Hypothalamus (tissue), 51 donors: ENCODE measurements at regions not wholly inside any gene's neighbourhood (a gene's known extent, or its start where the extent isn't known, plus 50 kb on each side); places are given as distances from the start of the nearest gene placed in this dataset.
A peak's percentile ranks its signal among the peaks of the same experiment; 100 is the strongest.
"Not testable (repeated sequence)": the region's sequence is repeated elsewhere in the genome, so short reads cannot be mapped to it uniquely, and the experiment has no call there.

Experiments used
- DNase-seq, 51 donors: peaks; one replicate each; lab custom pipeline; 2025; lab: John Stamatoyannopoulos, UW

DNA sequence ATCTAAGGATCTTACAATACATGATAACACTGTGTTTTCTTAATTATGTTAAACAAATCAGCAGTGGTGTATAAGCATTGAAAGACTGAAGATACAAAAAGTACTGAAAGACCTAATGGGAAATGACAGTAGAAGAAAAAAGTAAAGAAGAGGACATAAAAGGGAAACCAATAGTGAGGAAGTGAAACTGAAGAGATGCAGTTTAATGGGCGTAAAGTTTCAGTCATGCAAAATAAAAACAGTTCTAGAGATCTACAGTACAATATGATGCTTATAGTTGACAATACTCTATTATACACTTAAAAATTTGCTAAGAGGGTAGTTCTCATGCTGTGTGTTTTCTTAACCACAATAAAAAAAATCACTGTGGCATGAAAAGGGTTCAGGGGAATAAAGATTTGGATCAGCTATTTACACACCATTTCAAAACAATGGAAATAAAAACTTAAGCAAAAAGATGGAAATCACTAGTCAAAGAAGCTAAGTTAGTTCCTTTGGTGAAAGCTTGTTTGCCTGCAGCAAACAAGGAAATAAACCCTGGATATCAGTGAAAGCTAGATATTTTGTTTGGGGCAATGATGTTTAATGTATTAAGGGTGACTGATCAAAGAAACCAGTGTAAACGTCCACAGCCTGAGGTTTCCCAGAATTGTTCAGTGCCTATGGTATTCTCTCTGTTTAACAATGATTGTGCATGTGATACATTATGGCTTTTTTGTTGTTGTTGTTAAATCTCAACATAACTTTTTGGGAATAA, 1160.8 kb upstream of the ADGRL2 start:
- no peak for DNase-seq

DNA sequence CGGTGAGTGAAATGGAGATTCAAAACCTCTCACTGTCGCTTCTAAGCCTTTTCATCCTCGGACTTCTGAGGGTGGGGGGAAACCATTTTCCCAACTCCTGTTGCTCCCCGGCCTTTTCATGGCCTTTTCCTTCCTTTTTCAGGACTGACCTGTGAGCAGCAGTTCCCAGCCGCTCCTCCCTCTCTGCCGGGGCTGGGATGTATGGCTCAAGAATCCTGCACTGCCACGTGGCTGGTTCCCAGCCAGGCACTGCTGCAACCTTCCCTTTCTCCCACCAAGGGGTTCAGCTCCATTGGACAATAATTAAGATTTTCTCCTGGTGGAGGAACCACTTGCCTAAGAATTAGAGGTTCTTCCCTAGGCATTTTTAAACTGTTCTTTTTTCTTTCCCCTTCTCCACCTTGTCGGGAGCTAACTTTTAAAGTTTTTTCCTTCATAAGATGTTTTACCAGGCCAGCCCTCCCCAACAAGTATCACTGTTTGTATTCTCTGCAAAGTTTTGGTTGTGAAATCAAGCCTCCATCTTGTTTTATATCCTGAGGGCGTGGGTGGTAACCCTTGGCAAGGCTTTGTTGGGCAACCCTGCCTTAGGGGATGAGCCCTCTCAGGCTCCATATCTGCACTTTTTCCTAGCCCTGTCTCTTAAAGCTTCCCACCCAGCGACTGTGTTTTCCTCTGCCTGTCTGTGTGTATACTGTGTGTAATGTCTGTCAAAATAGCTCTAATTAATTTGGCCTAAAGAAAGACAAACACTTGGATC, 1166.6 kb upstream of the ADGRL2 start:
- DNase-seq: no peak

DNA sequence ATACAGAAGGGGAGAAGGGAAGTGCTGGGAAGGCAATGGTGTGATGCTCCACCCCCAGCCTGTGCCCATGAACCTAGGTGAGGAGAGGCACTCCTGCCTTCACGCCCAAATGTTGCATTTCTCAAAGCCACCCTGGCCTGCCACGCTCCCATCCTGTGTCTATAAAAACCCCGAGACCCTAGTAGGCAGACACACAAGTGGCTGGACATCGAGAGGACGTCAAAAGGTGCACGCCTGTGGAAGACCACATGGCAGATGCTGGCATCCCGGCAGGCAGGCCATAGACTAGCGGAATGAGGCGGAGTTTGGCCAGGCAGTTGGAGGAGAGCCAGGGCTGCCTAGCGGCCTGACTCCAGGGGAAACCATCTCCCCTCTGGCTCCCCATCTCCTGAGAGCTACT, 1168.5 kb upstream of the ADGRL2 start:
- DNase-seq: no peak

DNA sequence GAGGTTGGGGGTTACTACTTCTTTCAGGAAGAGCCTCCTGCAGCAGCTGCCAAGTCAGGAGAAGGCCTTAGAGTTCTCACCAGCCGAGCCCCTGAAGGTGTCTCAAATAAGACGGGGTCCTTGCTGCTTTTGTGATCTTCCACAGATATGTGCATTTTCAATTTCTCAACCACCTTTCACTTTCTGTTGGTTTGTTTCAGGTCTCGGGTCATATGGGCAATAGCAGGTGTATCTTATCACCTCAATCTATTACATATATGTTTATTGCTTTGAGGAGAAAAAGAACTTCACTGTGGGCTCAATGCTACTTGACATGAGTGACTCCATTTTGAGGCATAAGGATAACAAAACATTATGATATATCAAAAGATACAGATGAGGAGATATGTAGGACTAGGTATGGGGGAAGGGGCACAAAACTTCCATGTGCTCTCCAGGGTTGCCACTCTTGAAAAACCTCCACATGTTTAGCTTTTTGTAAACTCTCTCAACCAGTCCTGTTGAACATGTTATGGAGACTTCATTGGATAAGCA, 1171.4 kb upstream of the ADGRL2 start:
- DNase-seq: no peak

DNA sequence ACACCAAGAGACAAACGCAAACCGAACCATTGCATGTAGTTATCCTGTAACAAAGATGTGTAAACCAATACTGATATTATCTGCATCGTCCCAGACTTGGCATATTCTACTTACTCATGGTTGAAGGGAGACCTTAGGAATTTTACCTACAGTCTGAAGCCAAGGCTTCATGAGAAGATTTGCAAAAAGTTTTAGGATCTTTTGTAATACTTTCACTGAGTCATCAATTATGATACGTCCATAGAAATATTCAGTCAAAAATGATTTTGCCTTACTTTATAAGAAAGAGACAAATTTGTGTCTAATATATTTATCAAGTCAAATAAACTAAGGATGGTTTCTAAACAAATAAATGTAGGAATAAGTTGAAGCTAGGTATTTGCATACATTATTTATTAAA, 1176.1 kb upstream of the ADGRL2 start:
- DNase-seq: no peak

DNA sequence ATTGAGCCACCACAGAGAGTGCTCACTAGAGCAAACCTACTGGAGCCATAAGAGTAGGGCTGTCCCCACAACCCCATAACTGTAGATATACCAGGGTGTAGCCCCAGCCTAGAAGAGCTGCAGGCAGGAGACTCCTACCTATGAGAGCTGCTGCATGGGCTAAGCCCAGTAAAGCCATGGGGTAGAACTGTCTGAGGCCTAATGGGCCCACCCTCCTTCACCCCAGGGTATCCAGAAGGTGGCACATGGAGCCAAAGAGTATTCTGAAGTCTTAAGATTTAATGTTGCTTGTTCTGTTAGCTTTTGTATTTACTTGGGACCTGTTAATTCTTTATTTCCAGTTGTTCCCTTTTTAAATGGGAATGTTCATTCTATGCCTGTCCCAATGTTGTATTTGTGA, 1193.7 kb upstream of the ADGRL2 start:
- DNase-seq: no peak

DNA sequence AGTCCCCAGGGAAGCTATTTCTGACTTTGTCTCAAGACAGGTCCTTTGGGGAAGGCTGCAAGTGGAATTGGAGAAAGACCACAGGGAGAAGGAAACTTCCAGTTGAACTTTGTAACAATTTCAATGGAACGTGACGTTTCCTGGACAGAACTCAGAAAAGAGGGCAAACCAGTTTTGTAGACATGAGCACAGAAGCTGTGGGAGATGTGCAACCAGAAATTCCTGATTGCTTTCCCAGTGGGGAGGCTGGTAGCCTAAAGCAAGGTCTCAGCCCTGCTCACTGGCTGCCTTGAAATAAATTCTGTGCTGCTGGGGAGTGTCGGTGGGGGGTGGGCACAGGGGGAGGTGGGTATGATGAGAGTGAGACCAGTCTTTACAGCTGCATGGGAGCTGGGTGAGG, 1206.7 kb upstream of the ADGRL2 start:
- DNase-seq: no peak

DNA sequence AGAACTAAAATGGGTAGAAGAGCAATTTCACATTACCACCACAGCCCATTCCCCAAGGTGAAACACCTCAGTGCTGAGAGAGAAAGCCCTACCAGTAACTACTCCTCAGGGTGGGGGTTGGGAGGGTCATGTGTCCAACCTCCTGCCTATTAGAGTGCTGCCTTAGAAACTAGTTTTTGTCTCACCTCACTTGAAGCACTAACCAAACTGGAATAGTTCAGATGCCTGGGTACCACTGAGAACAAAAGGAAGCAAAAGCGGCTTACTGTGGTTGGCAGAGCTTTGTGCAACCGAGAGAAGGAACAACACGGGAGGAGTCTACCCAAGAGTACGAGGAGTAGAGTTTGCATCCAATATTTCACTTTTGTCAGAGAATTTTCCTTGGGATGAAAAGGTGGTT, 1207.5 kb upstream of the ADGRL2 start:
- DNase-seq: no peak

DNA sequence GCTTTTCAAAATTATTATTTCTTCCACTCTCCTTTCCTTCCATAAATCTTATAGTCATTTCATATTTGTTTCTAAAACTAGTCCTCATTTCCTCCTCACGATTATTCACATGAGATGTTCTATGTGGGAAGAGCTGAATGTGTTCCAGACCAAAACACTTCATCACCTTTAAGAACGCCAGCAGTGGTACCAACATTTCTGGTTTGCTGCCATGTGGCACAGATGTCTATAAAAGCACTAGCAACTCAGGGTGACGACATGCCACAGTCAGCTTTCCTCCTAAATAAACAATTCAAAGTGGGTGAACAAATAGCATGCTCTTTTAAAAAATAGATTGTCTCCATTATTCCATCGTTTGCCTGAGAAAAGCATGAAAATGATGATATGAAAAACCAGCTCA, 1217.8 kb upstream of the ADGRL2 start:
- DNase-seq: peak in 1 of 51 donors; percentile 5

DNA sequence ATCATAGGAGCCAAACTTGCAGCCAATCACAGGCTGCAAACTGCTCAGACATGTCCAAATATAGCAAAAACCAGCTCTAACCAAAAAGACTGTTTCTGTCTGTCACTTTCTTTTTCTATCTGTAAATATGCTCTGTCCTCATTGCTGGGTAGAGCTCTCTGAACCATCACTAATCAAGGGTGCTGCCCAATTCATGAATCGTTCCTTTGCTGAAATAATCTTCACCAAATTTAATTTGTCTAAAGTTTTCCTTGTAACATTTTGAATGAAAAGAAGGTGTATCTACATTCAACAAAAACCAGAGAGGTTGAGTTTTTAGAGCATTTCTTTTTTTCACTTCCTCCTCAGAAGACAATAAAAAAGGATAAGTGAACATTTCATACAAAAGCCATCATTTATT, 1221.7 kb upstream of the ADGRL2 start:
- no peak for DNase-seq

DNA sequence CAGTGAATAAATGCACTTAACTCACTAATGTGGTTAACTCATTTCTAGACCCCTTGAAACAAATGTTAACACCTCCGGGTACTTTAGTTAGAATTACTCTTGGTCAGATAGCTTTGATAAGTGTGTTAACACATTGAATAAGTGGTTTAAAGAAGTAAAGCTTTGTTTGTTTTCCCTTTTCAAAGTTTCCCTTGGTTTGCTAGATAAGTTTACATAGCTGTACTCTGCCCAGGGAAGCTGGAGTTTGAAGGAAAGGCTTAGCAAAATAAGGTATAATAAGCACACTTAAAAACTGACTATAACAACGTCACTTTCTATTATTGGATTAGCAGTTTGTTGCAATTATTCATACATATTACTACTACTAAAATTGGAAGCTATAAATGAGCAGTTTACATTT, 1233.9 kb upstream of the ADGRL2 start:
- DNase-seq: no peak

DNA sequence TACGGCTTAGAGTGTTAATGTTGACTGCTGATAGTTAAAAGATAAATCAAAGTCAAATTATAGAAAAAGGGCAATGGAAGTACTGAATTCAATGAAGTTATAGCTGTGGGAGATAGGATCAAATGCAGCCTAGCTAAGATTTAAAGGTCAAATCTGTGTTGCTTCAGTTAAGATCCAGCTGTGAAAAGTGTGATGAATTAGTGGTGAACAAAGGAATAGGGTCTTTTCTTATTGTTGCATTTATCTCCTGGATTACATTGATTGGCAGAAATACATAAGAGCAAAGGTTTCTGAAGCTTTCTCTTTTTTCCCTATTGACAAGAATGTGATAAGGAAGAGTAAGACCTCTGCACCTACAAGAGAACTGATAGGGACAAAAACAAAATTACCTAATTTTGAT, 1234.6 kb upstream of the ADGRL2 start:
- no peak for DNase-seq

DNA sequence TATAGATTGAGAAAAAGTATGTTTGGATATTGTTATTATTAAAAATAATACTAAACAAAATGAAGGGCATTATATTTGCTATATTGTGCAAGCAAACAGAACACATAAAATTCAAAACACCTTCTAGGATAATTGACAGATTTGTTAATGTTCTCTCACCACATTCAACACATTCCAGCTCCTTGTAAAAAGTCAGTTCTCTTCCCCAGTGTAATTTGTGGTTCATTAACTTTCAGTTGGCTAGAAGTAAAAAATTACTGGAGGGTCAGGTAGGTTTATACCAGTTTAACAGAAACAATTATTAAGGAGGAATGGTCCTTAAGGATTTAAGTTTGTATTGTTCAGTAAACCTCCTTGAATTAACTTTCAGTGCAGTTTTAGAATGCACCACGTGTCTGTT, 1235.3 kb upstream of the ADGRL2 start:
- DNase-seq: no peak

DNA sequence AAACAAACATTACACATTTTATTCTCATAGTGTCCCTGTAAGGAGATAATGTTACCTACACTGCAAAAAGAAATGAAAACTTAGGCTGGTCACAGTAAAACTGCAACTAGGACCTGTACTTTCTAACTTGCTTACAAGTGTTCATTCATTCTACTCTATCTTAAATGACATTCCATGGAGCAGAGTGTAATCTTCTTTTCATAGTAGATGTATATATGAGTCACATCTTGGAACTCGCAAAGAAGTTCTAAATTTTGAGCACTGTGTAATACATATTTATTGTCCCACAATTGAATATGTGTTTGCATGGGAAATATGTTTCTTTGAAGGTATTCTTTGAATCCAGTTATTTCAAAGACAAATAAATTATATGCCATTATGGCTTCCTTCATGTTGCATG, 1258.5 kb upstream of the ADGRL2 start:
- no peak for DNase-seq

DNA sequence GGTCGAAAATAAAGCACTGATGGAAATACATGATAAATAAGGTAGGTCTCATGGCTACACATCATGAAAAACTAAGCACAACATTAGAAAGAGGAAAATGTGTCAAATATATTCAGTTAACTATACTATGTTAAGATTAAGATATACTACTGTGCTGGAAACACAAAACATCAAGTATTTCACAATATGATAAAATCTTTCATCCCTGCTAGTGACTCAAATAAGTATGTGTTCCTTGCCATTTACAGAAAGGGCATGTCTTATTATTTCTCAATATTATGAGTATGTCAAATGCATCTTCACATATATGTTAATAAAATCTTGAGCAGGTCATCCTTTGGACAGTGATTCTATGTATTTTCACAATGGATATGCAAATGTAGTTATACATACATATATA, 1260.1 kb upstream of the ADGRL2 start:
- DNase-seq: no peak

DNA sequence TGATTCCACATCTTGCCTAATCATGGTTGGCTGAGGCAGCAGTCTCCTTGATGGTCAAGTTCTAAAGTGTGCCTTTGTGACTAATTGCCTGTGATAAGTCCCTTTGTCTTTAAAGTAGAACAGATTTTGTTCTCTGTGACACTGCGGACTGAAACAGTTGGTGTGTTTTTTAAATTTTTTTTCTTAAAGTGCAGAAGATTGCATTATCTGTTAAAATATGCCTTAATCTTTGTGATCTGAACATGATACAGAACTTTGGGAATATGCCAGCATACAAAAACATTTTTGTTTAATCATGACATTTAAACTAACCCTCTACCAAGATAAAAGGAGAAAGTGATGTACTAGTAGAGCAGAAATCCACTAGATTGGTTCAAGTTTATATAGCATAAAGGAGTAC, 1260.6 kb upstream of the ADGRL2 start:
- DNase-seq: no peak

DNA sequence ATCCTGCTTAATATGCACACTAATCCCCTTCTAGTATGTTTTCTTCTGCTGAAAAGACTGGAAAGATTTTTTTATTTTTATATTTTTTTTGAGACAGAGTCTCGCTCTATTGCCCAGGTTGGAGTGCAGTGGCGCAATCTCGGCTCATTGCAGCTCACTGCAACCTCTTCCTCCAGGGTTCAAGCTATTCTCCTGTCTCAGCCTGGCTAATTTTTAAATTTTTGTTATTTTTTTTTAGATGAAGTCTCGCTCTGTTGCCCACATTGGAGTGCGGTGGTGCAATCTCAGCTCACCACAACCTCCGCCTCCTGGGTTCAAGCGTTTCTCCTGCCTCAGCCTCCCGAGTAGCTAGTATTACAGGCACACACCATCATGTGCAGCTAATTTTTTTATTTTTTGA, 1261.4 kb upstream of the ADGRL2 start:
- not testable (repeated sequence) for DNase-seq

DNA sequence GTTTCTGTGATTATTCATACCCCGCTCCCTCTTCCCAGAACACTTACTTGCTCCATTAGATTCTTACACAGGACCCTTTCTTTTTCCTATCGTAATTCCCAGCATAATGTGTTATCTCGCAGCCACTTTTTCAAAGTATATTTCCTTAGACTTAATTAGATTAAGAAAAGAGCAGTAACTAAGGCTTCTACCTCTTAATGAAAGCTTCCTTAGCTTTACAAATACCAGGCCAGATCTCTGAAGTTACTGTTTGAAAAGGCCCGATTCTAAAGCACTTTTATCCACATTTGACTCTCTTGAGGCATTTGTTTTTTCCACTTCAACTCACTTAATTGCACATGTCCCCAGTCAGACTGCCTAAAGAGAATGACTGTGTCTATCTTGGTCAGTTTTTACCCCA, 1264.3 kb upstream of the ADGRL2 start:
- no peak for DNase-seq

DNA sequence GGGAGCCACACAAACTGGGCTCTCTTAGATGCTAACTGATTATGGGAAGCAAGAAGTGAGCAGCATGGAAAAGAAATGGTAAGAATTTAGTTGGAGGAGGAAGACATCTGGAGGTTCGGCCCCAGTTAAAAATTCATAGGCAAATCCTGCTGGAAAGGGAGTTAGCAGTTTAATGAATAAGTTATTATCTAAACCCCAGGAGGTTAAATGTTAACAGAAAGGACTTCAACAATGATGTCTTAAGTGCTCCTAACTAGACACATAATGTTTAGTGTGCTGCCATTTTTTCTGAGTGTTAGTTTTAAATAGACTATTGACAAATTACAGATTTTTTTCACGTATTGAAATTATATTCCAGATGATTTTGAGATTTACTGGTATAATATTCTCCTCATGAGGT, 1265.3 kb upstream of the ADGRL2 start:
- no peak for DNase-seq

DNA sequence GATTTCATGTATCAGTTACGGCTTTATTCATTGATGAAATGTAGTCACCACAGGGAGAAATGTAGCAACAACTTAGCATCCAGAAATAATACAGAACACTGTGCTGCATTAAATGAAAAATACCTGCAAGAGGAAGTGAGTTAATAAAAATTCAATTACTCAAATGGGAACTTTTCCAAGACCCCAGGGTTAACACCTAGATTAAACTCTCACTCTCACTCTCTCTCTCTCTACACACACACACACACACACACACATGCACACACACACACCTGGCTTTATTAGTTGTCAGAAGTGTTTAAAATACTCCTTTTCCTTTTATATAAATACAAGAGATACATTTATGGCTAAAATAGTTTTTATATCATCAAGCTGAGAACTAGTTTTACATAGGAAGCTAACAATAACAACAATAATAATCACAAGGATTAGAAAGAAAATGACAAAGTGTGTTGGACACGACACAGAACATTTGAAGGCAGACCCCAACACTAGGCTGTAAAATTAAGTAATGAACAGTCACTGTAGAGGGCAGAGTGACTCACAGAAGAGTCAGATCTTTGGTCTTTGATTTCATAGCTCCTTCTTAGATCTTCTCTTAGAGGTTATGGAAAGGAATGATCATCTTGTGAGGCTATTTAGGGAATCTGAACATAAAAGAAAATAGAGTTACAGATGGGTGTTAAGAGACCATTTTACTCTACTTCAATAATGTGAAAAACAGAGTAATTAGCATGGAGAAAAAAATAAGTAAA, 1266.0 kb upstream of the ADGRL2 start:
- no peak for DNase-seq

DNA sequence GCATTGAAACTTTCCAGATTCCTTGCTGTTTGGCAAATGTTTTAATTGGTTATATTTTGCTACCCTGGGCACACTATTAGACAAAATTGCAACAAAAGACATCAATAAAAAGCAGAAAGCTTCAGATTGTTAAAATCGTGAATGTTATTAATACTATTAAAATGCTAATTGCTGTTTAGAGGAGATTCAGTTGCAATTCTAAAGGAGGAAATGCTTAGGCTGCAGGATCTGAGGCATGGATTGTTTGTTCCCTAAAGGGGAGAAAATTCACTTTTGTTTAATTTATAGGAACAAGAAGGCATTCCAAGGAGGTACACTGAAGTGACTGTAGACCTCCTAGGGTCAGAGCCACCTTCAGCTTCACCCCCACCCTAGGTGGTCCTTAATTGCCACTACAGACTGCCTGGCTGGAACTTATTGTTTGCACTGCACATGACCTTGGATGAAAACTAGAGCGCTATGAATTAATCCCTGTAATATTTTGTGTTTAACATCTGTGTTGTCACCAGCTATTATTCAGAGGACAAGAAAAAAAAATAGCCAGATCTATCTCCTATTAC, 1266.9 kb upstream of the ADGRL2 start:
- no peak for DNase-seq
